ENCODE measurements at regions not wholly inside any gene's neighbourhood (a gene's known extent, or its start where the extent isn't known, plus 50 kb on each side); places are given as distances from the start of the nearest gene placed in this dataset.

- TF ChIP-seq EZH2 (IDR thresholded peaks at IDR 0.05; ENCODE audit: borderline replicate concordance, insufficient read depth, low read length, poor library complexity, severe bottlenecking) (no peak), MXI1 (conservative IDR thresholded peaks at IDR 0.05; ENCODE audit: poor library complexity, severe bottlenecking) (no peak)
Measured at GRCh38 chr2:221134718-221135117, 437.4 kb downstream of the EPHA4 start.
